PC-3 (cell line): ENCODE measurements at regions not wholly inside any gene's neighbourhood (a gene's known extent, or its start where the extent isn't known, plus 50 kb on each side); places are given as distances from the start of the nearest gene placed in this dataset.

Experiments
- ATAC-seq: fragments of 200-7000 bp; cut with Tn5 transposase; 2 replicates; pipeline ENCODE4 v1.9.1; 2020; ENCODE audit warnings: mild to moderate bottlenecking, moderate library complexity
- BruUV-seq: library from RNA; stranded (reverse); fragments of 400-500 nt; replicated peaks from 2 replicates; lab custom pipeline; 2021; lab: Mats Ljungman, UMichigan
- CTCF ChIA-PET: fragments of 300-600 bp; sonication (Branson Sonifier 250); formaldehyde crosslinking; loops from one replicate; lab custom pipeline; 2022; ENCODE audit warnings: antibody characterized with exemption; lab: Charles Lee
- POLR2A ChIA-PET: fragments of 300-600 bp; sonication (Branson Sonifier 250); formaldehyde crosslinking; loops from one replicate; lab custom pipeline; 2022; ENCODE audit warnings: antibody characterized with exemption; ENCODE audit not compliant: unreplicated experiment; lab: Charles Lee
- DNase-seq: peaks from one replicate; pipeline ENCODE4 v3.0.0-alpha.2; 2015
- H2AFZ ChIP-seq: fragments of 300-600 bp; sonication (generic); 2 replicates; pipeline ENCODE4 v1.6.0; 2016; ENCODE audit warnings: antibody characterized with exemption, low read length
- H3F3A ChIP-seq: fragments of 300-600 bp; sonication (generic); one replicate; pipeline ENCODE4 v1.6.0; 2017; ENCODE audit warnings: antibody characterized with exemption, low read length, control low read depth, mild to moderate bottlenecking; ENCODE audit not compliant: unreplicated experiment
- H3K27ac ChIP-seq: fragments of 300-600 bp; sonication (generic); 2 replicates; pipeline ENCODE4 v1.5.1; 2016; ENCODE audit warnings: mild to moderate bottlenecking, low read length
- H3K27me3 ChIP-seq: fragments of 300-600 bp; sonication (generic); 2 replicates; pipeline ENCODE4 v1.6.1; 2016; ENCODE audit warnings: low read length, mixed read lengths
- H3K36me3 ChIP-seq: fragments of 300-600 bp; sonication (generic); 2 replicates; pipeline ENCODE4 v1.6.1; 2016; ENCODE audit warnings: low read depth, mixed run types, low read length, mixed read lengths
- H3K4me1 ChIP-seq: fragments of 300-600 bp; sonication (generic); 2 replicates; pipeline ENCODE4 v1.5.1; 2016; ENCODE audit warnings: low read length; ENCODE audit not compliant: insufficient read depth
- H3K4me2 ChIP-seq: fragments of 300-600 bp; sonication (generic); 2 replicates; pipeline ENCODE4 v1.6.0; 2016; ENCODE audit warnings: low read length
- H3K4me3 ChIP-seq: fragments of 300-600 bp; sonication (generic); 2 replicates; pipeline ENCODE4 v1.5.1; 2016; ENCODE audit warnings: mild to moderate bottlenecking, low read length, mixed read lengths
- H3K79me2 ChIP-seq: fragments of 300-600 bp; sonication (generic); 2 replicates; pipeline ENCODE4 v1.6.1; 2017; ENCODE audit warnings: low read length, mixed read lengths
- H3K9ac ChIP-seq: fragments of 300-600 bp; sonication (generic); 2 replicates; pipeline ENCODE4 v1.6.0; 2016; ENCODE audit warnings: mild to moderate bottlenecking, low read length
- H3K9me2 ChIP-seq: fragments of 300-600 bp; sonication (generic); replicated peaks from 2 replicates; pipeline ENCODE4 v1.6.1; 2016; ENCODE audit warnings: mixed run types, low read length, mixed read lengths
- H3K9me3 ChIP-seq: fragments of 300-600 bp; sonication (generic); 2 replicates; pipeline ENCODE4 v1.6.1; 2016; ENCODE audit warnings: low read length, mixed read lengths
- H4K20me1 ChIP-seq: fragments of 300-600 bp; sonication (generic); 2 replicates; pipeline ENCODE4 v1.6.1; 2016; ENCODE audit warnings: low read length, mixed read lengths
- CTCF ChIP-seq: fragments of 300-600 bp; sonication (generic); conservative IDR thresholded peaks from 2 replicates; pipeline ENCODE4 v1.5.1; 2017; ENCODE audit warnings: antibody characterized with exemption, low read depth, mild to moderate bottlenecking, low read length
- EZH2 ChIP-seq: fragments of 300-600 bp; sonication (generic); IDR thresholded peaks from one replicate; pipeline ENCODE4 v1.6.1; 2017; ENCODE audit warnings: antibody characterized with exemption, mild to moderate bottlenecking, low read length; ENCODE audit not compliant: unreplicated experiment
- EZH2phosphoT487 ChIP-seq: fragments of 300-600 bp; sonication (generic); IDR thresholded peaks from 2 replicates; pipeline ENCODE4 v1.6.1; 2018; ENCODE audit warnings: mild to moderate bottlenecking, antibody characterized with exemption, low read length, borderline replicate concordance
- intact Hi-C: fragments of 100-400 bp; cut with micrococcal nuclease; formaldehyde crosslinking; loops from 2 replicates; pipeline ENCODE4 v1.9.0; 2023

- Histone ChIP-seq H3K27me3 (no peaks in the 10 kb centered on the region), H3K9me3 (peaks cover 4% of the 10 kb centered on the region), H2AFZ (no peak overlapping the region), H3F3A (no peaks in the 10 kb centered on the region), H3K4me2 (no peak overlapping the region), H4K20me1 (no peaks in the 10 kb centered on the region), H3K4me3 (no peak overlapping the region), H3K9ac (no peak overlapping the region), H3K27ac (no peak overlapping the region), H3K36me3 (peaks cover under 1% of the 10 kb centered on the region; the same call in 1 of the 2 replicates), H3K9me2 (no peaks in the 10 kb centered on the region), H3K79me2 (no peaks in the 10 kb centered on the region), H3K4me1 (no peaks in the 10 kb centered on the region; the same call in 1 of the 2 replicates)
- POLR2A ChIA-PET, result interaction anchor here (0.6 kb wide), 1 partner anchor 11 kb away, joined by 4 read pairs; no protein-coding TSS in a partner anchor
- CTCF ChIA-PET, result no interaction called here
- no TSS peak for BruUV-seq
- DNase-seq (no peak), ATAC-seq (no peak)
- no peak for TF ChIP-seq EZH2
- TF ChIP-seq EZH2phosphoT487, result no peak
- intact Hi-C loops, result loop anchor here (10.0 kb wide), 1 partner anchor 195 kb away; no protein-coding TSS in a partner anchor
Observed at GRCh38 chr3:106629215-106629832, 747.9 kb upstream of the CCDC54 start.

- BruUV-seq, result no TSS peak
- H3F3A ChIP-seq, result no peaks in the 10 kb centered on the region
- DNase-seq (no peak), ATAC-seq (no peak)
- no peaks in the 10 kb centered on the region for H3K79me2 ChIP-seq
- H3K4me1 ChIP-seq, result no peaks in the 10 kb centered on the region; the same call in 1 of the 2 replicates
- H3K36me3 ChIP-seq, result no peaks in the 10 kb centered on the region
- H3K9me2 ChIP-seq, result no peaks in the 10 kb centered on the region
- H3K4me3 ChIP-seq, result no peak overlapping the region
- no peaks in the 10 kb centered on the region for H3K9me3 ChIP-seq
- no peaks in the 10 kb centered on the region for H3K27me3 ChIP-seq
- TF ChIP-seq EZH2 (no peak), CTCF (no peak), EZH2phosphoT487 (no peak)
- intact Hi-C loops, result loop anchor here (10.0 kb wide), 1 partner anchor 93 kb away; no protein-coding TSS in a partner anchor
- H2AFZ ChIP-seq, result no peak overlapping the region
- CTCF ChIA-PET, result no interaction called here
- no peak overlapping the region for H3K4me2 ChIP-seq
- no peak overlapping the region for H3K9ac ChIP-seq
- no peak overlapping the region for H3K27ac ChIP-seq
- H4K20me1 ChIP-seq, result no peaks in the 10 kb centered on the region
- POLR2A ChIA-PET, result no interaction called here
Observed at GRCh38 chr3:106631373-106632108, 745.7 kb upstream of the CCDC54 start.

GRCh38 chr3:106635271-106635670, 742.0 kb upstream of the CCDC54 start:
- Histone ChIP-seq H2AFZ (no peak overlapping the region), H3K4me1 (no peaks in the 10 kb centered on the region), H4K20me1 (no peaks in the 10 kb centered on the region), H3K27me3 (no peaks in the 10 kb centered on the region), H3K9me3 (no peaks in the 10 kb centered on the region), H3K4me2 (no peak overlapping the region), H3K79me2 (no peaks in the 10 kb centered on the region), H3K36me3 (no peaks in the 10 kb centered on the region), H3K9me2 (no peaks in the 10 kb centered on the region), H3F3A (no peaks in the 10 kb centered on the region), H3K9ac (no peak overlapping the region), H3K27ac (no peak overlapping the region), H3K4me3 (no peak overlapping the region)
- peak; percentile 37 for DNase-seq
- intact Hi-C loops, result loop anchor here (10.0 kb wide), 1 partner anchor 90 kb away; no protein-coding TSS in a partner anchor
- ChIA-PET POLR2A (no interaction called here), CTCF (no interaction called here)
- TF ChIP-seq EZH2 (no peak), CTCF (no peak), EZH2phosphoT487 (no peak)
- ATAC-seq, result no peak
- BruUV-seq, result no TSS peak
